ENCODE measurements at regions not wholly inside any gene's neighbourhood (a gene's known extent, or its start where the extent isn't known, plus 50 kb on each side); places are given as distances from the start of the nearest gene placed in this dataset.

DNA sequence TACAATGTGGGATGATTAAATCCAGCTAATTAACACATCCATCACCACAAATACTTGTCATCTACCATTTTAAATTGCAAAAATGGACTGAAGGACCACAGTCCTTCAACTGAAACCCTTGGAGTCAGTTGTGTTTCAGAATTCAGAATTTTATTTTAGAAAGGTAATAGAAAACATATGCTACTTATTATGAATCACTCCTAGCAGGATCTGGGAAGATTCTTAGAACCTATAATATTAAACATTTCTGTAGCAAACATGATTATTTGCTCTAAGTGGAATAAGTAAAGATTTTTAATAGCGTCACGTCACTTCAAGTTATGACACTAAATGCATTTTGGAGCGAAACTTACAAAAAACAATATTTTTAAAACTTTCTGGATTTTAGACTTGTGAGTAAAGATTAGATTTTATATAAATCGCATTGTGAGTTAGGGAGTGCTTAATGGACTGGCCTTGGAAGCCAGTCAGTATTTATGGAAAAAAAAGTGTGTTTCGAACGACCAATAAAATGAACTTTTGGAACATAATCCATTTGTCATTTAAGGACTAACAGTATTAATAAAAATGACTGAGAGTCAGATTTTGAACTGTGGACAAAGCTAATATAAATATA, 71.8 kb upstream of the PHACTR2 start:
- H3K9me3 ChIP-seq (replicated peaks; ENCODE audit: control insufficient read depth, insufficient read depth, low read length), result no peaks in the 10 kb centered on the region
- DNase-seq (ENCODE audit: low read depth, low spot score), result no peak
- ChIA-PET CTCF (interaction anchor here (1.0 to 1.5 kb wide), 4 partner anchors 32 to 408 kb away, joined by 3 read pairs; no protein-coding TSS in a partner anchor), POLR2A (no interaction called here)
- H3K4me3 ChIP-seq (replicated peaks in 1 of 3; ENCODE audit: insufficient read depth in 1 of 3, low read depth in 1 of 3, low read length in 3 of 3), result no peak overlapping the region
- no peak overlapping the region for H3K4me2 ChIP-seq (ENCODE audit: insufficient read depth, low read length)
- H3K9ac ChIP-seq (replicated peaks; ENCODE audit: extremely low read depth, insufficient read depth, low read length), result no peak overlapping the region
- no peak overlapping the region for H2AFZ ChIP-seq (ENCODE audit: low read depth, low read length)
- TF ChIP-seq POLR2AphosphoS5 (IDR thresholded peaks at IDR 0.05; ENCODE audit: insufficient read depth, low read depth, low read length) (no peak), MYC (IDR thresholded peaks at IDR 0.05; ENCODE audit: low read depth, low read length) (no peak), POLR2A (IDR thresholded peaks at IDR 0.05; ENCODE audit: low read depth, low read length) (no peak), GATA2 (IDR thresholded peaks at IDR 0.05; ENCODE audit: insufficient read depth, insufficient read length, low read depth, low read length) (no peak), JUN (IDR thresholded peaks at IDR 0.05; ENCODE audit: borderline replicate concordance, insufficient read depth, insufficient read length, low read depth) (no peak), FOS (IDR thresholded peaks at IDR 0.05; ENCODE audit: borderline replicate concordance, insufficient read depth, low read length) (no peak), EZH2 (IDR thresholded peaks at IDR 0.05; ENCODE audit: borderline replicate concordance, low read depth, low read length, severe bottlenecking) (no peak)
- TF ChIP-seq, protein P1, sequence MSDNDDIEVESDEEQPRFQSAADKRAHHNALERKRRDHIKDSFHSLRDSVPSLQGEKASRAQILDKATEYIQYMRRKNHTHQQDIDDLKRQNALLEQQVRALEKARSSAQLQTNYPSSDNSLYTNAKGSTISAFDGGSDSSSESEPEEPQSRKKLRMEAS (IDR thresholded peaks at IDR 0.05; ENCODE audit: insufficient read depth, insufficient read length), result no peak
- TF ChIP-seq, protein P2, sequence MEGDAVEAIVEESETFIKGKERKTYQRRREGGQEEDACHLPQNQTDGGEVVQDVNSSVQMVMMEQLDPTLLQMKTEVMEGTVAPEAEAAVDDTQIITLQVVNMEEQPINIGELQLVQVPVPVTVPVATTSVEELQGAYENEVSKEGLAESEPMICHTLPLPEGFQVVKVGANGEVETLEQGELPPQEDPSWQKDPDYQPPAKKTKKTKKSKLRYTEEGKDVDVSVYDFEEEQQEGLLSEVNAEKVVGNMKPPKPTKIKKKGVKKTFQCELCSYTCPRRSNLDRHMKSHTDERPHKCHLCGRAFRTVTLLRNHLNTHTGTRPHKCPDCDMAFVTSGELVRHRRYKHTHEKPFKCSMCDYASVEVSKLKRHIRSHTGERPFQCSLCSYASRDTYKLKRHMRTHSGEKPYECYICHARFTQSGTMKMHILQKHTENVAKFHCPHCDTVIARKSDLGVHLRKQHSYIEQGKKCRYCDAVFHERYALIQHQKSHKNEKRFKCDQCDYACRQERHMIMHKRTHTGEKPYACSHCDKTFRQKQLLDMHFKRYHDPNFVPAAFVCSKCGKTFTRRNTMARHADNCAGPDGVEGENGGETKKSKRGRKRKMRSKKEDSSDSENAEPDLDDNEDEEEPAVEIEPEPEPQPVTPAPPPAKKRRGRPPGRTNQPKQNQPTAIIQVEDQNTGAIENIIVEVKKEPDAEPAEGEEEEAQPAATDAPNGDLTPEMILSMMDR (IDR thresholded peaks at IDR 0.05; ENCODE audit: extremely low read depth in 1 of 2, insufficient read depth in 1 of 2, low read depth in 1 of 2, low read length in 2 of 2), result no peak
- intact Hi-C loops (cut with micrococcal nuclease) (loop anchor here (2.0 kb wide), 1 partner anchor 67 kb away; no protein-coding TSS in a partner anchor), dilution Hi-C loops (cut with MboI; ENCODE audit: extremely low pct_ligation_motif_present, low sequenced_read_pairs) (no loop called here)
- H3K79me2 ChIP-seq (ENCODE audit: control insufficient read depth, insufficient read depth, low read length), result no peaks in the 10 kb centered on the region
- BruUV-seq (replicated peaks), result no TSS peak
- H3K9me1 ChIP-seq (replicated peaks; ENCODE audit: control insufficient read depth, extremely low read depth, insufficient read depth, low read length), result no peaks in the 10 kb centered on the region
- no peaks in the 10 kb centered on the region for H3K27me3 ChIP-seq (ENCODE audit: control insufficient read depth in 2 of 2, insufficient read depth in 2 of 2, low read length in 2 of 2)
- peaks cover 12% of the 10 kb centered on the region for H3K4me1 ChIP-seq (ENCODE audit: control insufficient read depth, extremely low read depth, insufficient read depth, low read length)
- FAIRE-seq, result no peak
- no peaks in the 10 kb centered on the region for H3K36me3 ChIP-seq (ENCODE audit: control insufficient read depth in 2 of 2, extremely low read depth in 1 of 2, insufficient read depth in 2 of 2, low read length in 2 of 2)
- no peaks in the 10 kb centered on the region for H4K20me1 ChIP-seq (replicated peaks; ENCODE audit: control insufficient read depth, extremely low read depth, insufficient read depth, low read length)
- H3K27ac ChIP-seq (ENCODE audit: insufficient read depth, low read depth, low read length), result no peak overlapping the region

Data from endothelial cell of umbilical vein (primary cell).